ENCODE measurements at regions not wholly inside any gene's neighbourhood (a gene's known extent, or its start where the extent isn't known, plus 50 kb on each side); places are given as distances from the start of the nearest gene placed in this dataset.

DNA sequence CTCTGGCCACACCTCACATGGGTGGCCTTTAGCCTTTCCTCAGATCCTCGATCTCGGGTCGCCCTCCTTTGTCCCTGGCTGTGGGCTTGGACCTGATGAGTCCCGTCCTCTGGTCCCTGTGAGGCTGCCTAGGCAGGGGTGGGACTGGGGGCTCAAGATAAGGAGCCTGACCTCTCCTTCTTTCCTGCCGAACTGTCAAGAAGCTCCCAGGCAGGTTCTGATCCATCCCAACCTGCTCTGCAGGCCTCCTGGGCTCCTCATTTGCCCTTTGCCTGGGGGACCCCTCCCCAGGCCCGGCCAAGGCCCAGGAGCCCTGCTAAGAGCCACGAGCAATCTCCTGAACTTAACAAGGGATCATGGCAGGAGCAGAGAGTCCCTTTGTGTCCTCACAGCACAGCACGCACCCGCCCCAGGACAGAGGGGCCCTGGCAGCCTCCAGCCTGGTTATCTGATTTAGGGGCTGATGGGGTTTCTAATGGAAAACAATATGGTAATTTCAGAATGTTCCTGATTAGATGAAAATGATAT lies 82.4 kb upstream of the POU3F1 start:
- no peak for TF ChIP-seq EZH2phosphoT487 (conservative IDR thresholded peaks at IDR 0.05; ENCODE audit: low read length)
- TF ChIP-seq, protein P1, sequence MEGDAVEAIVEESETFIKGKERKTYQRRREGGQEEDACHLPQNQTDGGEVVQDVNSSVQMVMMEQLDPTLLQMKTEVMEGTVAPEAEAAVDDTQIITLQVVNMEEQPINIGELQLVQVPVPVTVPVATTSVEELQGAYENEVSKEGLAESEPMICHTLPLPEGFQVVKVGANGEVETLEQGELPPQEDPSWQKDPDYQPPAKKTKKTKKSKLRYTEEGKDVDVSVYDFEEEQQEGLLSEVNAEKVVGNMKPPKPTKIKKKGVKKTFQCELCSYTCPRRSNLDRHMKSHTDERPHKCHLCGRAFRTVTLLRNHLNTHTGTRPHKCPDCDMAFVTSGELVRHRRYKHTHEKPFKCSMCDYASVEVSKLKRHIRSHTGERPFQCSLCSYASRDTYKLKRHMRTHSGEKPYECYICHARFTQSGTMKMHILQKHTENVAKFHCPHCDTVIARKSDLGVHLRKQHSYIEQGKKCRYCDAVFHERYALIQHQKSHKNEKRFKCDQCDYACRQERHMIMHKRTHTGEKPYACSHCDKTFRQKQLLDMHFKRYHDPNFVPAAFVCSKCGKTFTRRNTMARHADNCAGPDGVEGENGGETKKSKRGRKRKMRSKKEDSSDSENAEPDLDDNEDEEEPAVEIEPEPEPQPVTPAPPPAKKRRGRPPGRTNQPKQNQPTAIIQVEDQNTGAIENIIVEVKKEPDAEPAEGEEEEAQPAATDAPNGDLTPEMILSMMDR (IDR thresholded peaks at IDR 0.05; ENCODE audit: insufficient read depth, low read length, poor library complexity, severe bottlenecking): no peak
- Histone ChIP-seq H3K27me3 (ENCODE audit: low read length) (no peaks in the 10 kb centered on the region), H3K9me3 (ENCODE audit: insufficient read depth, low read length) (no peaks in the 10 kb centered on the region), H3K36me3 (ENCODE audit: low read length) (no peaks in the 10 kb centered on the region), H3K4me2 (ENCODE audit: low read depth, low read length, poor library complexity, severe bottlenecking) (no peak overlapping the region), H3K4me3 (ENCODE audit: insufficient read depth, low read length, poor library complexity, severe bottlenecking) (no peak overlapping the region), H3K9ac (ENCODE audit: low read length) (no peak overlapping the region), H3K79me2 (ENCODE audit: insufficient read depth, low read length) (no peaks in the 10 kb centered on the region), H3F3A (ENCODE audit: insufficient read depth) (no peaks in the 10 kb centered on the region), H3K27ac (ENCODE audit: low read depth, low read length) (no peak overlapping the region), H3K9me2 (replicated peaks; ENCODE audit: insufficient read depth, low read length) (no peaks in the 10 kb centered on the region), H2AFZ (ENCODE audit: low read depth, low read length, severe bottlenecking) (no peak overlapping the region), H4K20me1 (ENCODE audit: low read depth, low read length) (no peaks in the 10 kb centered on the region)

DNA sequence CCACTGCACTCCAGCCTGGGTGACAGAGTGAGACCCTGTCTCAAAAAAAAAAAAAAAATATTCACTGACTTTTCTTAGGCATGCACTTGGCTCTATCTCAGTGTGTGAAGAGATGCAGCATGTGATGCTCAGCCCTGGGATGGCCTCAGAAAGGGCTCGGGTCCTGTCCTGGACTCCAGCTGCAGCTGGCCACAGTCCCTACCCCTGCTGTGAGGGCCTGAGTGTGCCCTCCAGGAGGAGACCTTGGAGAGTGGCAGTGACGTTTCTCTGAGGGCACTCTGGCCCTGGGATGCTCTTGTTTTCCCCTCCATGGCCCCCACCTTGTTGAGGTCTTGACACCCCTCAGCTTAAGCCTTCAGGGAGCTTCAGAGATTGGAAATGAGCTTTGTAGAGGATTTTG lies 81.9 kb upstream of the POU3F1 start:
- Histone ChIP-seq H3K9me3 (ENCODE audit: insufficient read depth, low read length) (no peaks in the 10 kb centered on the region), H2AFZ (ENCODE audit: low read depth, low read length, severe bottlenecking) (no peak overlapping the region), H4K20me1 (ENCODE audit: low read depth, low read length) (no peaks in the 10 kb centered on the region), H3K36me3 (ENCODE audit: low read length) (no peaks in the 10 kb centered on the region), H3K79me2 (ENCODE audit: insufficient read depth, low read length) (no peaks in the 10 kb centered on the region), H3K4me3 (ENCODE audit: insufficient read depth, low read length, poor library complexity, severe bottlenecking) (no peak overlapping the region), H3K27ac (ENCODE audit: low read depth, low read length) (no peak overlapping the region), H3F3A (ENCODE audit: insufficient read depth) (no peaks in the 10 kb centered on the region), H3K4me2 (ENCODE audit: low read depth, low read length, poor library complexity, severe bottlenecking) (no peak overlapping the region), H3K27me3 (ENCODE audit: low read length) (no peaks in the 10 kb centered on the region), H3K9ac (ENCODE audit: low read length) (no peak overlapping the region), H3K9me2 (replicated peaks; ENCODE audit: insufficient read depth, low read length) (no peaks in the 10 kb centered on the region)
- no peak for TF ChIP-seq EZH2phosphoT487 (conservative IDR thresholded peaks at IDR 0.05; ENCODE audit: low read length)
- TF ChIP-seq, protein P1 (IDR thresholded peaks at IDR 0.05; ENCODE audit: insufficient read depth, low read length, poor library complexity, severe bottlenecking): no peak

DNA sequence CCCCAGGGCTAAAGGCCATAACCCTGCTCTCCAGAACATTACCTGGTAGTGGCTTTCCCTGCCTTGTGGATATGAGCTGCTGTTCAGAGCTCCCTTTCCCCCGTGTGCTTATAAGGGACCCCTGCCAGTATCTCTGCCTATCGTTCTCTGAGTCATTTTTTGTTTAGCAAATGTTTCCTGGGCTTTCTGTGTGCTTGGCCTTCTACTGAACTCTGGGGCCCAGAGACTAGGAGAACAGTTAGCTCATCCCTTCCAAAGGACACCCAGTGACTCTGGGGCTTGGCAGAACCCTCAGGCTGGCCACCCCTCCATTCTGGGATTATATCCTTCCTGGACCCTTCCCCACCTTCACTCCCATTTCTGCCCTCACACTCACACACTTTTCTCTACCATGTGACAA lies 80.8 kb upstream of the POU3F1 start:
- H3K36me3 ChIP-seq (ENCODE audit: low read length): no peaks in the 10 kb centered on the region
- no peaks in the 10 kb centered on the region for H3K9me3 ChIP-seq (ENCODE audit: insufficient read depth, low read length)
- no peak overlapping the region for H3K4me3 ChIP-seq (ENCODE audit: insufficient read depth, low read length, poor library complexity, severe bottlenecking)
- no peaks in the 10 kb centered on the region for H3K27me3 ChIP-seq (ENCODE audit: low read length)
- no peaks in the 10 kb centered on the region for H3F3A ChIP-seq (ENCODE audit: insufficient read depth)
- no peak overlapping the region for H3K27ac ChIP-seq (ENCODE audit: low read depth, low read length)
- no peak overlapping the region for H2AFZ ChIP-seq (ENCODE audit: low read depth, low read length, severe bottlenecking)
- no peak overlapping the region for H3K9ac ChIP-seq (ENCODE audit: low read length)
- H3K79me2 ChIP-seq (ENCODE audit: insufficient read depth, low read length): no peaks in the 10 kb centered on the region
- H3K9me2 ChIP-seq (replicated peaks; ENCODE audit: insufficient read depth, low read length): no peaks in the 10 kb centered on the region
- H3K4me2 ChIP-seq (ENCODE audit: low read depth, low read length, poor library complexity, severe bottlenecking): no peak overlapping the region
- H4K20me1 ChIP-seq (ENCODE audit: low read depth, low read length): no peaks in the 10 kb centered on the region
- TF ChIP-seq EZH2phosphoT487 (conservative IDR thresholded peaks at IDR 0.05; ENCODE audit: low read length): no peak
- TF ChIP-seq, protein P1 (IDR thresholded peaks at IDR 0.05; ENCODE audit: insufficient read depth, low read length, poor library complexity, severe bottlenecking): no peak
